ENCODE measurements at regions not wholly inside any gene's neighbourhood (a gene's known extent, or its start where the extent isn't known, plus 50 kb on each side); places are given as distances from the start of the nearest gene placed in this dataset.

- no peaks in the 10 kb centered on the region for H3K4me1 ChIP-seq
- DNase-seq: no peak
- 74 to 81% methylated on average over 9 of the region's 9 CpGs for WGBS, 2 donors
- intact Hi-C loops (cut with DNase I): no loop called here
- H3K4me3 ChIP-seq (replicated peaks in 1 of 3): no peak overlapping the region
- no peaks in the 10 kb centered on the region for H3K27me3 ChIP-seq
- no peaks in the 10 kb centered on the region for H3K9me3 ChIP-seq
- H3K27ac ChIP-seq: no peak overlapping the region
- TF ChIP-seq CTCF (IDR thresholded peaks at IDR 0.05): no peak
- no peak for TF ChIP-seq POLR2A (IDR thresholded peaks at IDR 0.05)
- H3K36me3 ChIP-seq: no peaks in the 10 kb centered on the region
Observed at GRCh38 chr5:71810023-71810422, 90.9 kb downstream of the CARTPT start.

GRCh38 chr5:71810471-71811195 is 91.6 kb downstream of the CARTPT start:
- Histone ChIP-seq H3K36me3 (no peaks in the 10 kb centered on the region), H3K27ac (no peak overlapping the region), H3K4me3 (replicated peaks in 1 of 3) (no peak overlapping the region), H3K9me3 (no peaks in the 10 kb centered on the region), H3K27me3 (no peaks in the 10 kb centered on the region), H3K4me1 (no peaks in the 10 kb centered on the region)
- TF ChIP-seq POLR2A (IDR thresholded peaks at IDR 0.05): no peak
- no peak for TF ChIP-seq CTCF (IDR thresholded peaks at IDR 0.05)
- intact Hi-C loops (cut with DNase I): no loop called here
- 86 to 92% methylated on average over 9 of the region's 9 CpGs for WGBS, 2 donors
- DNase-seq: no peak

- WGBS, 2 donors: 95 to 97% methylated on average over 2 of the region's 2 CpGs
- intact Hi-C loops (cut with DNase I): no loop called here
- DNase-seq: no peak
Observed at GRCh38 chr5:71811779-71812178, 92.7 kb downstream of the CARTPT start.

GRCh38 chr5:71816307-71816706 is 97.2 kb downstream of the CARTPT start:
- intact Hi-C loops (cut with DNase I): no loop called here
- Histone ChIP-seq H3K27ac (no peak overlapping the region), H3K9me3 (no peaks in the 10 kb centered on the region), H3K4me1 (no peaks in the 10 kb centered on the region), H3K36me3 (no peaks in the 10 kb centered on the region), H3K4me3 (replicated peaks in 1 of 3) (no peak overlapping the region), H3K27me3 (no peaks in the 10 kb centered on the region)
- 60 to 84% methylated on average over 4 of the region's 4 CpGs for WGBS, 2 donors
- TF ChIP-seq POLR2A (IDR thresholded peaks at IDR 0.05): no peak
- DNase-seq: no peak

More at GRCh38 chr5:71811779-71812178, 92.7 kb downstream of the CARTPT start:
- TF ChIP-seq CTCF (IDR thresholded peaks at IDR 0.05) (no peak), POLR2A (IDR thresholded peaks at IDR 0.05) (no peak)
- Histone ChIP-seq H3K4me1 (no peaks in the 10 kb centered on the region), H3K36me3 (no peaks in the 10 kb centered on the region), H3K9me3 (no peaks in the 10 kb centered on the region), H3K27ac (no peak overlapping the region), H3K27me3 (no peaks in the 10 kb centered on the region), H3K4me3 (replicated peaks in 1 of 3) (no peak overlapping the region)

GRCh38 chr5:71817891-71818290 is 98.8 kb downstream of the CARTPT start:
- no peak for DNase-seq
- Histone ChIP-seq H3K9me3 (no peaks in the 10 kb centered on the region), H3K36me3 (no peaks in the 10 kb centered on the region), H3K27ac (no peak overlapping the region), H3K27me3 (no peaks in the 10 kb centered on the region), H3K4me3 (replicated peaks in 1 of 3) (no peak overlapping the region), H3K4me1 (no peaks in the 10 kb centered on the region)
- intact Hi-C loops (cut with DNase I): no loop called here
- WGBS, 2 donors: 88 to 93% methylated on average over 7 of the region's 7 CpGs
- TF ChIP-seq POLR2A (IDR thresholded peaks at IDR 0.05): no peak
- TF ChIP-seq CTCF (IDR thresholded peaks at IDR 0.05): no peak

All from thyroid gland (tissue), 4 donors.